Liver (tissue), 8 donors: ENCODE measurements at regions not wholly inside any gene's neighbourhood (a gene's known extent, or its start where the extent isn't known, plus 50 kb on each side); places are given as distances from the start of the nearest gene placed in this dataset.

Experiments
- DNase-seq: peaks from one replicate; pipeline ENCODE4 v3.0.0-alpha.2; 2017; ENCODE audit warnings: low spot score
- H3K27ac ChIP-seq, 2 donors: one replicate each; pipeline ENCODE4 v1.7.0; 2013; ENCODE audit warnings: inconsistent platforms in 2 of 2, low read length in 2 of 2, control low read depth in 1 of 2, low read depth in 1 of 2, mild to moderate bottlenecking in 1 of 2
- H3K27me3 ChIP-seq, 4 donors: one replicate each; pipeline versions ENCODE4 v1.6.1 to v1.7.0; 2013; ENCODE audit warnings: low read length in 3 of 4, inconsistent platforms in 1 of 4, mild to moderate bottlenecking in 1 of 4, moderate library complexity in 1 of 4; ENCODE audit not compliant: control insufficient read depth in 4 of 4, insufficient read depth in 4 of 4
- H3K36me3 ChIP-seq, 4 donors: one replicate each; pipeline versions ENCODE4 v1.6.1 to v1.7.0; 2013; ENCODE audit warnings: low read length in 3 of 4, mild to moderate bottlenecking in 3 of 4, low read depth in 1 of 4, moderate library complexity in 1 of 4; ENCODE audit not compliant: control insufficient read depth in 4 of 4, insufficient read depth in 3 of 4
- H3K4me1 ChIP-seq, 4 donors: one replicate each; pipeline versions ENCODE4 v1.6.1 to v1.7.0; 2013; ENCODE audit warnings: low read length in 3 of 4, mild to moderate bottlenecking in 3 of 4, moderate library complexity in 1 of 4; ENCODE audit not compliant: control insufficient read depth in 4 of 4, insufficient read depth in 4 of 4
- H3K4me3 ChIP-seq, 3 donors: one replicate each; pipeline versions ENCODE4 v1.6.1 to v1.7.0; 2013; ENCODE audit warnings: low read length in 3 of 3, control low read depth in 1 of 3, low read depth in 1 of 3, mild to moderate bottlenecking in 1 of 3
- H3K9ac ChIP-seq, 2 donors: one replicate each; pipeline ENCODE4 v1.7.0; 2013; ENCODE audit warnings: low read length in 2 of 2, mild to moderate bottlenecking in 2 of 2, moderate library complexity in 2 of 2, control low read depth in 1 of 2, low read depth in 1 of 2
- H3K9me3 ChIP-seq, 4 donors: one replicate each; pipeline versions ENCODE4 v1.6.1 to v1.7.0; 2013; ENCODE audit warnings: low read length in 3 of 4; ENCODE audit not compliant: control insufficient read depth in 4 of 4
- FOXA1 ChIP-seq: IDR thresholded peaks from 2 replicates; pipeline ENCODE4 v1.6.1; 2016; ENCODE audit warnings: antibody characterized with exemption
- GABPA ChIP-seq, 2 donors: IDR thresholded peaks in 1 of 2; conservative IDR thresholded peaks in 1 of 2; 2 replicates each; pipeline ENCODE4 v1.6.1; 2016; ENCODE audit warnings: antibody characterized with exemption in 2 of 2, mild to moderate bottlenecking in 1 of 2, moderate library complexity in 1 of 2
- HNF4G ChIP-seq: IDR thresholded peaks from 2 replicates; pipeline ENCODE4 v1.6.1; 2016; ENCODE audit warnings: antibody characterized with exemption
- JUND ChIP-seq, 2 donors: IDR thresholded peaks; 2 replicates each; pipeline ENCODE4 v1.6.1; 2016; ENCODE audit warnings: antibody characterized with exemption in 2 of 2
- NR2F2 ChIP-seq: IDR thresholded peaks from 2 replicates; pipeline ENCODE4 v1.6.1; 2016; ENCODE audit warnings: antibody characterized with exemption
- RAD21 ChIP-seq, 2 donors: IDR thresholded peaks; 2 replicates each; pipeline ENCODE4 v1.6.1; 2016; ENCODE audit warnings: antibody characterized with exemption in 2 of 2, mild to moderate bottlenecking in 2 of 2
- SP1 ChIP-seq: IDR thresholded peaks from 2 replicates; pipeline ENCODE4 v1.6.1; 2018; ENCODE audit warnings: antibody characterized with exemption, mild to moderate bottlenecking
- TAF1 ChIP-seq: conservative IDR thresholded peaks from 2 replicates; pipeline ENCODE4 v1.6.1; 2016; ENCODE audit warnings: antibody characterized with exemption, mild to moderate bottlenecking
- YY1 ChIP-seq: IDR thresholded peaks from 2 replicates; pipeline ENCODE4 v1.6.1; 2016; ENCODE audit warnings: antibody characterized with exemption, mild to moderate bottlenecking
- WGBS: extraction: QIAGEN DNeasy Blood & Tissue Kit; methylation state at CpG from one replicate; pipeline ENCODE4 v1.1.7; 2013; 5-methylcytosine and 5-hydroxymethylcytosine counted together
- TF ChIP-seq, protein P1 (sequence below): IDR thresholded peaks from 2 replicates; pipeline ENCODE4 v1.6.1; 2016; ENCODE audit warnings: antibody characterized with exemption, mild to moderate bottlenecking
- TF ChIP-seq, protein P2 (sequence below): IDR thresholded peaks from 2 replicates; pipeline ENCODE4 v1.6.1; 2016; ENCODE audit warnings: antibody characterized with exemption
- TF ChIP-seq, protein P3 (sequence below): fragments of 150-350 bp; IDR thresholded peaks from 2 replicates; pipeline ENCODE4 v1.5.1; 2017; ENCODE audit warnings: improper control_type of control experiment, low read depth, low read length; ENCODE audit not compliant: missing input control
- TF ChIP-seq, protein P4 (sequence below): IDR thresholded peaks from 2 replicates; pipeline ENCODE4 v1.6.1; 2016; ENCODE audit warnings: antibody characterized with exemption
- donor health status: healthy.
- donor health status: healthy.
- donor health status: healthy.
- donor health status: healthy.
- donor health status: healthy.

DNA sequence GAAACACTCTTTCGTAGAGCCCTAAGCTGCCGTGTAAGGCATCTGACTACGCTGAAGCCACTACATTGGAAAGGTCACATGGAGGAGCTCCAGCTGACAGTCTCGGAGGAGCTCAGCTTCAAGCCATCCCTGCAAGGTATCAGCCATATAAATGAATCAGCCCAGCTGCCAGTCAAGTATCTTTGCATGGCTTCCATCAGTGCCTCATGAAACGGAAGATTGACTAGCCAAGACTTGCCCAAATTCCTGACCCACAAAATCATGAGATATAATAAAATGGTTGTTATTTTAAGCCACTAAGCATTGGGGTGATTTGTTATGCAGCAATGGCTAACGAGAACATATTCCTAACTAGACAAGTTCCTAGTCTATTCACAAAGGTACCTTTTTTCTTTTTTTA, 104.1 kb upstream of the SCOC start:
- H3K4me3 ChIP-seq, result no peak overlapping the region
- no peak overlapping the region for H3K9ac ChIP-seq
- no peak for TF ChIP-seq SP1
- DNase-seq, result no peak
- H3K4me1 ChIP-seq, result no peaks in the 10 kb centered on the region
- no peaks in the 10 kb centered on the region for H3K27me3 ChIP-seq
- 95% methylated on average over 6 of the region's 6 CpGs for WGBS
- no peak overlapping the region for H3K27ac ChIP-seq
- H3K36me3 ChIP-seq, result no peaks in the 10 kb centered on the region
- H3K9me3 ChIP-seq, result no peaks in the 10 kb centered on the region

DNA sequence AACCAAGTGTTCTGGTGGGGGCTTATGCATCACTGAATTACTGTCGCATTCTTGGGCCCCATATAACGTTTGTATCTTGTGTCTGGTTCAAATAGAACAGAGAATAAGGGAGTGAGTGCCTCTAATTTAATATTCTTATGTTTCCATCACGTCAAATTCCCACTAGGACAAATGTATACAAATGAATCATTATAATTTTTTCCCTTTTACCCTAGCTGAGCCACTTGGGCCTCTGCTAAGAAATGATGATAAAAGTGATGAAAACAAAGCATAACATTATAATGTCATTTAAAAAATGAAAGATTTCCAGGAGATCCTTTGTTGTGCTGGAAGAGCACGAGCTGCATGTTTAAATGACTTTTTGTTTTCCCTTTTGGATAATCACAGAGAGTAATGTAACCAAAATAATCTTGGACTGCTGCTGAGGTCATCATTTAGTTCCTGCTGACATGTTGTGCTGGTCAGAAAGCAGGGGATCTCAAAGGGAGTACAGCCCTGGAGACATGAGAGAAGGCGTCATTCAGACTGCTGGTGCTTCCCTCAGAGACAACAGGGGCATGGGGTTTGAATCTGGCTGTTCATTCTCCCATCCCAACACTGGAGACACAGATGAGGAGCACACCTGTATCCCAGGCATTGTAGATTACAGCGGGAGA, 105.1 kb upstream of the SCOC start:
- no peak overlapping the region for H3K9ac ChIP-seq
- 82% methylated on average over 6 of the region's 6 CpGs for WGBS

DNA sequence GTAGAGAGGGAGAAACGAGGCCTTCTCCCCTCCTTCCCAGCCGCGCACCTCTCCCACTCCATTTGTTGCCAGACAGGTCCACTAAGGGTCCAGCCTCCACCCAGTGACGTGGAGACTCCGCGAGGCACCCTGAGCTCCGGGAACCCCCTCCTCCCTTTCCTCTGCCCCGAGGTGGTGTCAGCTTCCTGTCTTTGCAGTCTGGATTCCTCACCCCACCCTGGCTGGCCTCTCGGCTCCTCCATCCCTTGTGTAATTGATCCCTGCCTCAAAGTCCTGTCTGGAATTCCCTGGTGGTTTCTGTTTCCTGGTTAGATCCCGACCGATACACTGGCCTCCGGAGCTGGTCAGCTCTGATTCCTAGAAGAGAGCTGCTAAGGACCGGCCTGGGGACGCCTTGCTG, 105.9 kb upstream of the SCOC start:
- H3K4me3 ChIP-seq, result no peak overlapping the region
- DNase-seq, result no peak
- H3K9me3 ChIP-seq, result no peaks in the 10 kb centered on the region
- no peak overlapping the region for H3K9ac ChIP-seq
- TF ChIP-seq, protein P1, sequence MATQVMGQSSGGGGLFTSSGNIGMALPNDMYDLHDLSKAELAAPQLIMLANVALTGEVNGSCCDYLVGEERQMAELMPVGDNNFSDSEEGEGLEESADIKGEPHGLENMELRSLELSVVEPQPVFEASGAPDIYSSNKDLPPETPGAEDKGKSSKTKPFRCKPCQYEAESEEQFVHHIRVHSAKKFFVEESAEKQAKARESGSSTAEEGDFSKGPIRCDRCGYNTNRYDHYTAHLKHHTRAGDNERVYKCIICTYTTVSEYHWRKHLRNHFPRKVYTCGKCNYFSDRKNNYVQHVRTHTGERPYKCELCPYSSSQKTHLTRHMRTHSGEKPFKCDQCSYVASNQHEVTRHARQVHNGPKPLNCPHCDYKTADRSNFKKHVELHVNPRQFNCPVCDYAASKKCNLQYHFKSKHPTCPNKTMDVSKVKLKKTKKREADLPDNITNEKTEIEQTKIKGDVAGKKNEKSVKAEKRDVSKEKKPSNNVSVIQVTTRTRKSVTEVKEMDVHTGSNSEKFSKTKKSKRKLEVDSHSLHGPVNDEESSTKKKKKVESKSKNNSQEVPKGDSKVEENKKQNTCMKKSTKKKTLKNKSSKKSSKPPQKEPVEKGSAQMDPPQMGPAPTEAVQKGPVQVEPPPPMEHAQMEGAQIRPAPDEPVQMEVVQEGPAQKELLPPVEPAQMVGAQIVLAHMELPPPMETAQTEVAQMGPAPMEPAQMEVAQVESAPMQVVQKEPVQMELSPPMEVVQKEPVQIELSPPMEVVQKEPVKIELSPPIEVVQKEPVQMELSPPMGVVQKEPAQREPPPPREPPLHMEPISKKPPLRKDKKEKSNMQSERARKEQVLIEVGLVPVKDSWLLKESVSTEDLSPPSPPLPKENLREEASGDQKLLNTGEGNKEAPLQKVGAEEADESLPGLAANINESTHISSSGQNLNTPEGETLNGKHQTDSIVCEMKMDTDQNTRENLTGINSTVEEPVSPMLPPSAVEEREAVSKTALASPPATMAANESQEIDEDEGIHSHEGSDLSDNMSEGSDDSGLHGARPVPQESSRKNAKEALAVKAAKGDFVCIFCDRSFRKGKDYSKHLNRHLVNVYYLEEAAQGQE, result no peak
- TF ChIP-seq, protein P2, sequence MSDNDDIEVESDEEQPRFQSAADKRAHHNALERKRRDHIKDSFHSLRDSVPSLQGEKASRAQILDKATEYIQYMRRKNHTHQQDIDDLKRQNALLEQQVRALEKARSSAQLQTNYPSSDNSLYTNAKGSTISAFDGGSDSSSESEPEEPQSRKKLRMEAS, result no peak
- no peak for TF ChIP-seq HNF4G
- no peak for TF ChIP-seq JUND (IDR thresholded peaks at IDR 0.05)
- TF ChIP-seq RAD21 (IDR thresholded peaks at IDR 0.05), result no peak
- no peak for TF ChIP-seq TAF1
- TF ChIP-seq FOXA1, result no peak
- TF ChIP-seq SP1, result no peak
- TF ChIP-seq GABPA (IDR thresholded peaks at IDR 0.05 in 1 of 2, conservative IDR thresholded peaks at IDR 0.05 in 1 of 2), result no peak
- TF ChIP-seq, protein P3, sequence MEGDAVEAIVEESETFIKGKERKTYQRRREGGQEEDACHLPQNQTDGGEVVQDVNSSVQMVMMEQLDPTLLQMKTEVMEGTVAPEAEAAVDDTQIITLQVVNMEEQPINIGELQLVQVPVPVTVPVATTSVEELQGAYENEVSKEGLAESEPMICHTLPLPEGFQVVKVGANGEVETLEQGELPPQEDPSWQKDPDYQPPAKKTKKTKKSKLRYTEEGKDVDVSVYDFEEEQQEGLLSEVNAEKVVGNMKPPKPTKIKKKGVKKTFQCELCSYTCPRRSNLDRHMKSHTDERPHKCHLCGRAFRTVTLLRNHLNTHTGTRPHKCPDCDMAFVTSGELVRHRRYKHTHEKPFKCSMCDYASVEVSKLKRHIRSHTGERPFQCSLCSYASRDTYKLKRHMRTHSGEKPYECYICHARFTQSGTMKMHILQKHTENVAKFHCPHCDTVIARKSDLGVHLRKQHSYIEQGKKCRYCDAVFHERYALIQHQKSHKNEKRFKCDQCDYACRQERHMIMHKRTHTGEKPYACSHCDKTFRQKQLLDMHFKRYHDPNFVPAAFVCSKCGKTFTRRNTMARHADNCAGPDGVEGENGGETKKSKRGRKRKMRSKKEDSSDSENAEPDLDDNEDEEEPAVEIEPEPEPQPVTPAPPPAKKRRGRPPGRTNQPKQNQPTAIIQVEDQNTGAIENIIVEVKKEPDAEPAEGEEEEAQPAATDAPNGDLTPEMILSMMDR, result no peak
- no peak for TF ChIP-seq YY1
- no peak for TF ChIP-seq NR2F2
- WGBS, result 71% methylated on average over 14 of the region's 14 CpGs
- H3K27me3 ChIP-seq, result no peaks in the 10 kb centered on the region
- no peak overlapping the region for H3K27ac ChIP-seq
- H3K4me1 ChIP-seq, result no peaks in the 10 kb centered on the region
- no peaks in the 10 kb centered on the region for H3K36me3 ChIP-seq

More for the DNA sequence above, 105.1 kb upstream of the SCOC start:
- no peak for DNase-seq
- H3K4me3 ChIP-seq, result no peak overlapping the region
- H3K9me3 ChIP-seq, result no peaks in the 10 kb centered on the region
- no peak overlapping the region for H3K27ac ChIP-seq
- H3K36me3 ChIP-seq, result no peaks in the 10 kb centered on the region
- H3K27me3 ChIP-seq, result no peaks in the 10 kb centered on the region
- TF ChIP-seq, protein P1, result no peak
- TF ChIP-seq, protein P4, sequence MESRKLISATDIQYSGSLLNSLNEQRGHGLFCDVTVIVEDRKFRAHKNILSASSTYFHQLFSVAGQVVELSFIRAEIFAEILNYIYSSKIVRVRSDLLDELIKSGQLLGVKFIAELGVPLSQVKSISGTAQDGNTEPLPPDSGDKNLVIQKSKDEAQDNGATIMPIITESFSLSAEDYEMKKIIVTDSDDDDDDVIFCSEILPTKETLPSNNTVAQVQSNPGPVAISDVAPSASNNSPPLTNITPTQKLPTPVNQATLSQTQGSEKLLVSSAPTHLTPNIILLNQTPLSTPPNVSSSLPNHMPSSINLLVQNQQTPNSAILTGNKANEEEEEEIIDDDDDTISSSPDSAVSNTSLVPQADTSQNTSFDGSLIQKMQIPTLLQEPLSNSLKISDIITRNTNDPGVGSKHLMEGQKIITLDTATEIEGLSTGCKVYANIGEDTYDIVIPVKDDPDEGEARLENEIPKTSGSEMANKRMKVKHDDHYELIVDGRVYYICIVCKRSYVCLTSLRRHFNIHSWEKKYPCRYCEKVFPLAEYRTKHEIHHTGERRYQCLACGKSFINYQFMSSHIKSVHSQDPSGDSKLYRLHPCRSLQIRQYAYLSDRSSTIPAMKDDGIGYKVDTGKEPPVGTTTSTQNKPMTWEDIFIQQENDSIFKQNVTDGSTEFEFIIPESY, result no peak
- TF ChIP-seq FOXA1, result no peak
- no peaks in the 10 kb centered on the region for H3K4me1 ChIP-seq
